ENCODE measurements at regions not wholly inside any gene's neighbourhood (a gene's known extent, or its start where the extent isn't known, plus 50 kb on each side); places are given as distances from the start of the nearest gene placed in this dataset.

DNA sequence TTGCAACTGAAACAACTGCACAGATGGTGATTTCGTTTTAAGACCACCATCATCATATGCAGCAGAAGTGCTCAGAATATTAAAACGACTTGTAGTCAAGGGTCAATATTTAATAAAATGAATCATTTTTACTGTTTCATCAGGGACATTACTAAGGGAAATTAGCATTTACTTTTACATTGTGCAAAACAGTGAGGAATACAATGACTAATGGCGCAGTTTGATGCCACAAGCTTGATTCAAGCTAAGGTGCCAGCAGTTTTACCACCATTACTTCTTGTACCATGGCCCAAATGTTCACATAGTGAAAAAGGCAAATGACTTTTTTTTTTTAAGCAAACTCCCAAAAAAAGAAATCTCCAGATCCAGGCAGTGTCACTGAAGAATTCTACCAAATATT is 277.4 kb upstream of the CHRNA7 start:
- DNase-seq (ENCODE audit: low spot score): no peak

DNA sequence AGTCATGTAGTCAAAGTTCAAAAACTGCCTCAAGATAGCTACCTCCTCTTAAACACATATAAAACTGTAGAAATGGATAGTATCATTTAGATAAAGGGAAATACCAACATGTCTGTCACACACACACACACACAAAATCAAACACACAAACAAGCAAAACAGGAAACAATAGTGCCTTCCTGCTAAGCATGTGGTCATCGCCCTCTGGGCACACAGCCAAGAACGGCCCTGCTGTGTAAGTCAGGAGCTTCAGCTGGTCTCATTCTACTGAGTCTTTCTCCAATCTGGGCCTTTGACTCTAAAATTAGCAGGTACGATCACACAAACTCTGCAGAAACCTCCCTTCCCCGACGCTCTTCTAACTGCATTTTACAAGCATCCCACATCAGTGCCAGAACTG is 272.2 kb upstream of the CHRNA7 start:
- no peak for DNase-seq (ENCODE audit: low spot score)

DNA sequence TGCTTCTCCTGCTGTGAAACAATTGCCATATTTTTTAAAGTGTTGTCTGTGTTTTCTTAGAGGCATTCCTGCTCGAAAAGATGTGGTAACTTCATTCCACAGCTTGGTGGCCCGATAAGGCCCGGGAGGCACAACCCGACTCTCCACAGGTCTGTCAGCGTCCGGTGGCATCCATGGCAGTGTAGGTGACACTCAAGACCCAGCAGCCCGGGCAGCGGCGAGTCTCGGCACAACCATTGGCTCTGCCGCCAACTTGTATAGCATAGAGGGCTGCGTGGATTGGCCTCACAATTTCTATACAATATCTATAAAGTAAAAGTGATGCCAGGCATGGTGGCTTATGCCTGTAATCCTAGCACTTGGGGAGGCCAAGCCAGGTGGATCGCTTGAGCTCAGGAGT is 262.3 kb upstream of the CHRNA7 start:
- DNase-seq (ENCODE audit: low spot score): no peak

DNA sequence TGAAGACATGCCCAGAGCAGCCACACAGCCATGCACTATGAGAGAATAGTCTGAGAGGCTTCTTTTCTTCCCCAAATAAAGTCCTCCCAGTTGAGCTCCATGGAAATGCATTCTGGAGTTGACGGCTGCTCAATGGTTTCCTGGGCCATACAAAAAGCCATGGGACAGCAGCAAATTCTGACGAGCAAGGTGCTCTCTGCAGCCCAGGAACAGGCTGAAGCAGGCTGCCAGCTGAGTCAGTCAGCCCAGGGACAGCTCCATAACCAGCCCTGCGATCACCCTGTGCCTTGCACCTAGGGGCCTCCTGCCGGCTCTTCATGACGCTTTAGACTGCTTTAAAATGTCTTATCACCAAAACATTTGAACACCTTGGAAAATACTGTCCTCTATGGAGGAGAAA is 256.3 kb upstream of the CHRNA7 start:
- no peak for DNase-seq (ENCODE audit: low spot score)

DNA sequence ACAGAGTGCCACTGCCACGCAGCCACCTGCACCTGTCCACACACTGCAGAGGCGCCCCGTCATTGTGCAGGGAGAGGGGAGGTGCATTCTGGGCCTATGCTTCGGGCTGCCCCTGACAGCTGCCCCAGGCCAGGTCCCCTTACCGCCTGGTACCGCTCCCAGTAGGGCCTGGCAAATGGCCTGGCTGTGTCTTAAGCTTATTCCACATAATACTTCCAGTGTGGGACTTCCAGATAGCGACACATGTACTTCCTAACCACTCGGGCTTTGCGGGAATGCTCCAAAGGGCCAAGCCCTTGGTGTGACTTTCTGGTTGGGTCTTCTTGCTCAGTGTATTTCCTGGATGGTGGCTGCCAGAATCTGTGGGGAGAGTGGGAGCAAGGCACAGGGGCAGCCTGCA is 254.3 kb upstream of the CHRNA7 start:
- DNase-seq (ENCODE audit: low spot score): no peak

DNA sequence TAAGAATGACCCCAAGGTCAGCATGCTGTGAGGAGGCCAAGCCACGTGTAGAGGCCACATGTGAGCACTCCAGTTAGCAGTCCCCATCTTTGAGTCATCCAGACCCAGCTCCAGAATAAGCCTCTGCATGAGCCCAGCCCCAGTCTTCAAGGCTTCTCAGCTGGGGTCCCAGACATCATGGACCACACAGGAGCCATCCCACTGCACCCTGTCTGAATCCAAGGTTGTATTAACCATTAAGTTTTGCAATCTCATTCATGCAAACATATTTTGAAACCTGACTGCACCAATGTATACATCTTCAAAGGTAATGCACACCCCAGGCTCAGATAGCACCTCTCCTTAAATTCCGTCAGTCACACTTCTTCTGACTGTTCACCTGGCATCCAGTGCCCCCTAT is 249.1 kb upstream of the CHRNA7 start:
- DNase-seq (ENCODE audit: low spot score): no peak

DNA sequence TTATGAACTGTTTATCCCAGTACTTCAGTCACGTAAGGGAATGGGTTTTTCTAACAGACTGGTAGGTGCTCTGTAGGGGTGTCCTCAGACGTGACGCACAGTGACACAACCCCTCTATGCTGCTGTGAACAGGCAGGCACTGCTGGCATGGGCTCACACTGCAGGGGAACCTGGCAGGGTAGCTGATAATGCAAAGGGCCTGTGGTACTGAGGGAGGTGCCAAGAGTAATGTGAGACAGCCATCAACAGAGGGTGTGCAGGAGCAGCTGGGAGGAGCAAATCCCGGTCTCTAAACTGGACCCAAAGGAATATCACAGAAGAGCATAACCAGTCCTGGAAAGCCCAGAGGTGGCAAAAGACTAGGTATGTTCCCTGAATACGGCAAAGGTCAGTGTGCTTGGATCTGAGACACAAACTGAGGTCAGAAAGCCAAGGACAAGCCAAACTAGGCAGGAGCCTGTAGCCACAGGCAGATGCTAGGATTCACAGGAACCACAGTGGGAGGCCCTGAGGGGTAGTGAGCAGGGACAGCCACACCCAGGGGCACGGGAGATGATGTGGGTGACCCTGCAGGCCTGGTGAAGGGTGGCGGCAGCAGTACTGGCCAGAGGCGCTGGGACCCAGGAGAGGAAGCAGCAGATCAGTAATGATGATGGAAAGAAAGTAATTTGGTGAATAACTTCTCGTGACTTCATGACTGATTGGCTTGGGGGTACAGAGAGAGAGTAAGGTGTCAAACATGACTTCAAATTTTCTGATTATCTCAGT is 248.1 kb upstream of the CHRNA7 start:
- no peak for DNase-seq (ENCODE audit: low spot score)

DNA sequence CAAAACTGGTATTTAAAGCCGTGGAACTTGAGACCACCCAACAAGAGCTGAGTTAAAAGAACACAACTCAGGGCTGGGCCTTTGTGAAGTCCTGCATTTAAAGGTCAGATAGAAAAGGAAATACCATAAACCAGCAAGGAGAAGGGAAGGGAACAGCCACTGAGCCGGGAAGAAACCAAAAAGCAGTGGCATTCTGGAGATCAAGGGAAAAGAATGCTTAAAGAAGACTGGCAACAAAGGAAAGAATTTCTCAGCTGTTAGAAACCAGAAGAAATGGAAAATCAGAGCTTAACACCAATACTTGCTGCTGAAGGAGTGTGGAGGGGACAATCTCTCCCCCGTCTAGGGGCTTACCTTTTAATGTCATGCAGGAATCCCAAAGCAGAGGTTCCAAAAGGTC is 247.4 kb upstream of the CHRNA7 start:
- no peak for DNase-seq (ENCODE audit: low spot score)

DNA sequence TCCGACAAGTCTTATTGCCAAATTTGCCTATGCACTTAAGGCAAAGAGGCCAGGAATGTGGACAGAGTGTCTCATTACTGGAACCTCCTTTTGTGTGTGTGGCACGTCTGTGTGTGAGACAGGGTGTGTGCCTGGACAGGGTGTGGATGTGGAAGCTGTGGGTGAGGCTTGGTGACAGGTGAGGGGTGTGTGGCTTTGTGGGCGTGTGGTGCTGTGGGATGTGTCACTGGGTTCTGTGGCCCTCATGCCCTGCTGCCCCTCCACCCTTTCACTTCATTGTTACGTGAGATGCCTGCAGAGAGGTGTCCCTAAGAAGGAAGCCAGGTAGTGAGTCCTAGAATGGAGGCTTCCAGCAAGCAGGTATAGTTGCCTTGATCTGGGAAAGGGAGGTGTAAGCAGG is 244.0 kb upstream of the CHRNA7 start:
- no peak for DNase-seq (ENCODE audit: low spot score)

DNA sequence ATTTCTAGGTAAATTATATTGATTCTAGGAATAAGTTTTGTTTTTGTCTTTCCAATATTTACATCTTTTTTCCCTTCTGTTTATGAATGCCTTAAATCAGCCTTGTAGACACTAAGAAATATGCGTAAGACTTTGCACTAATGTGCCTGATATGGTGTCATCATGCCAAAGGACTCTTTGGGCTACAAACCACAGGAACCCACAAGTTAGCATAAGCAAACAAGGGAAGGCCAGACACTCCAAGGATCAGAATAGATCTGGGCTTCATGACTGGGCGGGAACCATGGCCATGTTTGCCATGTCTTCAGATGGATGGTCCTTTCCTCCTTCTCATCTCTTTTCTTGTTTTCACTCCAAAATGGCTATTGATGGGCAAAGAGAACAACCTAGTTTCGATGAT is 242.2 kb upstream of the CHRNA7 start:
- no peak for DNase-seq (ENCODE audit: low spot score)

DNA sequence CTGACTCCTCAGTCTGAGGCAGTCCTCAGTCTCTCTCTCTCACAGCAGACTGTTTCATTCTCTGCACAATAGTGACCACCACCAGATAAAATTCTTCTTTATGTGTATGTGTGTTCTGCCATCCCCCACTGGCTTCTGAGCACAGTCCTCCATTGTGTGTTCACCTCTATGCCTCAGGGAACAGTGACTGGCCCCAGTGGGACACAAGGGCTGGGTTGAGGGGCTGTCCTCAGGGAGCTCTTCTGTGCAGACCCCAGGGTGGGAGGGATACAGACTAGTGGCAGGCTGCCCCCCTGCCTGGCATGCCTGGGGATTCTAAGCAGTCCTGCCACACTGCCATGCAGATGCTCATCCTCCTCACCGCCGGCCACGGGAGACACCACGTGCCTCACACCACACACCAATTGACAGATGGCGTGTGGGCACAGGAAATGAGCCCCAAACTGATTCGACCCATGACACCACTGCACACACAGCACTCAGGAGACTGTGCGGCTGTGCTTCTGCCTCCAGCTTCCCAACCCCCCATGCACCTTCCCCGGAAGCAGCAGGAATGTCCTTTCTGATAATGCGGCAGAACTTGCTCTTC is 237.6 kb upstream of the CHRNA7 start:
- DNase-seq (ENCODE audit: low spot score): no peak

DNA sequence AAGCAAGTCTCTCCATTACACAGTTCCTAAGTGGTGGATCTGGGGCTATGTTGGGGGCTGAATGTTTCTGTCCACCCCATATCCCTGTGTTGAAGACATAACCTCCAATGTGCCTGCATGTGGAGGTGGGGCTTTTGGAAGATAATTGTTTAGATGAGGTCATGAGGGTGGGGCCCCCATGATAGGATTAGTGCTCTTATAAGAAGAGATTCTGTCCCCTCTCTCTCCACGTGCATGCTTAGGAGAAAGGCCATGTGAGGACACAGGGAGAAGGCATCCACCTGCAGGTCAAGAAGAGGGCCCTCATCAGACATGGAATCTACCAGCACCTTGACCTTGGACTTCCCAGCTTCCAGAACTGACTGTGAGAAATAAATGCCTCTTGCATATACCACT is 231.0 kb upstream of the CHRNA7 start:
- no peak for DNase-seq (ENCODE audit: low spot score)

DNA sequence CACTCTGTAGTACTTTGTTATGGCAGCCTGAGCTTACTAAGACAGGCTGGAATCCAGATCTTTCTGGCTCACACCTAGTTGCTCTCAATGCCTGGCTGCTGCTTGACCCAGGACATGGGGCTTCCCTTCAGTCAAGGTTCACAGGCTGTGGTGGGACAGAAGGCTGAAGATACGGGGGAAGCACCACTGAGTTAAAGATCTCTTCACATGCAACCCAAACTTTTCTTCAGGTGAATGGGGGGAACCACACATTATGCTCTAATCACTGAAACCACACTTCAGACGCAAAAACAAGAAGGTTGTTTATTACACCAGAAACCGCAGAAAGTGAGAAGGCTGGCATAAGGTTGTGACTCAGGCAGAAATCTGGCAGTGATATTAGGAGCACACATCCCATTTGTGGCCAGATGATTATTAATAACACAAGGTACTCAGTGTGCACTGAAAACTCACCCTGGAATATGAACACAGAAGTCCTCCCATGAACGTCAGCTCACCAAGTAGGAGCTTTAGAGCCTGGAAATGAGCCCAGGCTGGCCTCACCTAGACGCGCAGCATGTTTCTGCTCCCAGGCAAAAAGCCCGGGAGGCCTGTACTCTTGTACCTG is 230.5 kb upstream of the CHRNA7 start:
- no peak for DNase-seq (ENCODE audit: low spot score)

DNA sequence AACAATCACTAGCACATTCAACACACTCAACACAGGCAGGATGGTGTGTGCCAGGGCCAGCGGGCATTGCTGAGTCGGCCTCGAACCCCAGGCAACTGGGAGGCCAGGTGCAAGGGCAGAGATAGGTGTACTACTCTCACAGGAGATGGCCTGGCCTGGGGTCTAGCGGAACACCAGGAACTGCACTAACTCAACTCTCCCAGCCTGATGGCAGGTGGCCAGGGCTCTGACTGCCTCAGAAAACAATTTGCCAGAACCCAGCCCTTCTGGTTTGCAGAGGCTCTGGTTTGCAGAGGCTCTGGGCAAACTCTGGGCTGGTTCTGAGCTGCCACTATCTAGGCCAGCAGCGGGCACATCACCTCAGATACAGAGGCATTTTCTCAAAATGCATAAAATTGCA is 229.2 kb upstream of the CHRNA7 start:
- no peak for DNase-seq (ENCODE audit: low spot score)

DNA sequence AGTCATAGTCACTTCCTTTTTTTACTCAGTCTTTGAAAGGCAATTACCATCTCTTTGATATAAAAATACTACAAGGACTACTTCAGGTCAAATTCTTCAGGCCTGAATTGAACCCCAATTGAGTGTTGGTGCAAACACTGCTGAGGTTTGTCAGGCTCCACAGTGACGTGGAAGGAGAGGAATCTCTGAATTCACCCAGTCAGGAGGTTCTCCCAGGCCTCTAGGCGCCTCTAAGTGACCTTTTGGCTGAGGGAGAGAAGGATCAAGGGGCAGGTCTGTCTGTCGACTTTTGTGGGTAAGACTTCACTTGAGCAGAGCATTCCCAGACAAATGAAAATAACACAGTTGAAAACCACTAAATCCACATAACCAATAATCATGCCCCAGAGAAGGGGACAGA is 227.6 kb upstream of the CHRNA7 start:
- DNase-seq (ENCODE audit: low spot score): no peak

DNA sequence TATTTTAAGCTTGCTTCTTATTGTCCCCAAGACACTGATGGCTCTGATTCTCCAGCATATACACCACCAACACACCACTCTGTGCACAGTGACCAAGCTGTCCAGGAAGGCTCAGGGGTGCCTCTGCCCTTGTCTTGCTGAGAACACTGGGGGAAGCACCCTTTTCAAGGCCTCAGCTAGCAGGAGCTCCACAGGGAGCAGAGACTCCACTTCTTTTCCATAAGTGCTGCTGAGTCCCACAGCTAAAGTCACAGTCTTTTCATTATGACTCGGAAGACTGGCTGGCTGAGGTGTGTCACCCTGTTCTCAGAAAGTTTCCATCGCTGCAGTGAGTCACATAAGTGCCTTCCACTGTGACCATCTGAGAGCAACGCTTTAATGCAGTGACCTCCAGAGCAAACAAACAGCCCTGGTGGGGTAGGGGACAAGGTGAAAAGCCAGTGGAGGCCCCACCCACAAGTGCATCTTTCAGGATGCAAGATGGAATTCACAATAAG is 226.9 kb upstream of the CHRNA7 start:
- no peak for DNase-seq (ENCODE audit: low spot score)

DNA sequence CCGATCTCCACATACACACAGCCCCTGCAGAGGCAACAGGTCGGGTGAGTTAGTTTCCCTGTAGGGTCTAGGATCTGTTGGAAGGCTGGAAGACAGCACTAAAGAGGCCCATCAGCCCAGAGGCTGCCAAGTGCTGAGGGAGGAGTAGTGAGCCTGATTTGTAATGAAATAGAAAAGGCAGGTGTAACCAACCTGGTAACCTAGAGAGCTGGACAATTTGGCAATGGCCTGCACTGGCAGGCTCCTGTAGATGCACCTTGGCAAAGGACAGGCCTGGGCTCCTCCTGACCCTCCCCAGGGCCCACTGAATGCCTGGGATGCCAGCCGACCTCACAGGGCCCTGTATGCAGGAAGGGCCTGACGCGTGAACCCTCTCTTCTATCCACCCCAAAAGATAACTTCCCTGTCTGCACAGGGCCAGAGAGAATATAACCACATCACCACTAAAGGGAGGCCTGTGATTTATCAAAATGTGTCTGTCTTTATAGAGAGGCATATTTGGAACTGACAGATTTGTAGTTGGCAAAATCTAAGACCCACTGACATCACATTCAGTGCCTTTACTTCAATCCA is 225.1 kb upstream of the CHRNA7 start:
- no peak for DNase-seq (ENCODE audit: low spot score)

DNA sequence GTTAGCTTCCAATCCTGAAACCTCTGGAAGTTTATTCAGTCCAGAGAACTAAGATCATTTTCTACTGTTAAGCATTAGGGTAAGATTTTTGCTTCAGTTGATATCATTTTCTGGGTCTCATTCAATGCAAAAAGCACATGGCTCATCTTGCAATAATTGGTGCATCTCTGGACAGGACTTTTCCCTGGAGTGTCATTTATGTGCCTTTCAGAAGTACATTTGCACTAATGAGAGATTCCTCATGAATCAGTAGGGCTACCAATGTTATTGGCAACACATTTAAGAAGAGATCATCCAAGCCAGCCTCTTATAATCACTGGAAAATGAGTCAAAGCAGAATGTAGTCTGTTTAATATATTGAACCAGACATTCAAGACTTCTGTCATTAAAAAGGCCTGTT is 224.2 kb upstream of the CHRNA7 start:
- DNase-seq (ENCODE audit: low spot score): no peak

DNA sequence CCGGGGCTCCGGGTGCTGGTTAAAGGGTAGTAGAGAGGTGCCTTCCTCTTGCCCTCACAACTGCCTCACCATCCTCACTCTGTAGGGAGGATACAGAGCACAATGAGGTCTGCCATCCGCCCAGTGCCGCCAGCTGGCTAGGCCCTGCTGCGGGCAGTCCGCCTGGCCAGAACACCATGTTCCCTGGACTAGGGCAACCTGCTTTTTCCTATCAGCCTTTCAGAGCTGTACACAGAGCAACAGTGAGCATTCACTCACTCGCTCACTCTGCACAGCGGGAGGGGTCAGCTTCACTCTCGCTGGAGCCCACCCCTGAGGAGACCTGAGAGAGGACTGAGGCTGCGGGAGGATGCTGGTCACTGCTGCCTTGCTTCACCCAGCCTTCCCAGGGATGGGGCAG is 218.7 kb upstream of the CHRNA7 start:
- DNase-seq (ENCODE audit: low spot score): no peak

DNA sequence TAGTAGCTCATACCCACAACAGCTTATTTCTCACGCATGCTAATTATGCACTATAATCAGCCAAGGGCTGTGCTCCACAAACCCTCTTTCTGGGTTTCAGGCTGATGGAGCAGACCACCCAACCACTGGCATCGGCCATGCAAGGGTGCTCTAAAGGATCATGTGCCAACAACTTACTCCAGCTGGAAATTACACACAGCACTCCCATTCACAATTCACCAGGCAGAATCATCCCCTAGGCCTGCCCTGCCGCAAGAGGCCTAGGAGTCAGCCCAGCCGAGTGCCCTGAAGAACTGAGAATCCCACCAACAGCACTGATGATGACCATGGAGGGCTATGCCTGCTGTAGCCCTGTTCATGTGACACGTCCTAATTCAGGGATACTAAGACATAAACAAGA is 216.2 kb upstream of the CHRNA7 start:
- DNase-seq (ENCODE audit: low spot score): no peak

DNA sequence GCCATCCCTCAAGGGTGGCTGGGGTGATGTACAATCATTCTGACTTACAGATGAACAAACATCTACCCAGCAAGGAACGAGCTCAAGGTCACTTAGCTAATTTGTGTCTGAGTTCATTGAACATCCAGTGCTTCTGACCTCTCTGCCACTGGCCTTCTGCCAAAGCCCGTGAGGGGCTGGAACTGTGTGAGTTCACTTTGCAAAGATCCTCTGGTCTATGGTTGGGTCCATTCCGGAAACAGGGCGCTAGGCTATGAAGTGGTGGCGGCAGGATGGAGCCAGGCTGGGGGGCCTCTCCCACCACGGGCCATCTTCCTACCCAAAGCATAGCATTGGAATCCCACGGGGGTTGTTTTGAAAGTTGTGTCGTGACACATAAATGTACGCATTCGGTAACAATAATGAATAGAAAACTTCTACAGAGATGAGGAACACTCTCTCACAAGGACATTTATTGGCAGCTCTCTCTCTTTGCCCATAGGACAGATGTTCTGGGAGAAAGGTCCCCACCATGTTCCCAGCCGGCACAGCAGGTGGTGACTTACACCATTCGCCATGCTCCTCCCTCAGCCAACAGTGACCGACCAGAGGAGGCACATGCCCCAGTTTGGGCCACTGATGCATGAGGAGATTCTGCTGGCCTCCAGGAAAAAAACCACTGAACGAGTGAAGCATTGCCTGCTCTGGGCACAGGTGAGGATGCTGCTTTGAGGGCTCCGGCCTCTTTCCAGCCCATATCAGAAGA is 214.7 kb upstream of the CHRNA7 start:
- DNase-seq (ENCODE audit: low spot score): no peak

DNA sequence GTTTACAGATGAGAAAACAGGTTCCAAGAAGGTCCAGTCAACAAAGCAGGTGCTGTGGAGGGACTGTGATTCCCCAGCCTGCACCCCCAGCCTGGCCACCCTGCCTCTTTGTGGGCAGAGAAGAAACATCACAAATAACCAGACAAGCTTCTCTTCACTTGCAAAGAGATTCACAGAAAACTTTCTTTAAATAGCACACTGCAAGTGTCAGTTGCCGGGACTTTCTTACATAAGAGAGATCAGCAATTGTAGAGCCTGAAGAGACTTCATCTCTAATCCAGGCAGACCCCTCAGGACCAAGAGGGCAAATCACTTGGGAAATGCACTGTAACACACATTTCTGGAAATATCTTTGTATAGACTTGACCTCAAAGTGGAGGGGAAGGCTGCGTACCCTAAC is 207.9 kb upstream of the CHRNA7 start:
- DNase-seq (ENCODE audit: low spot score): no peak

DNA sequence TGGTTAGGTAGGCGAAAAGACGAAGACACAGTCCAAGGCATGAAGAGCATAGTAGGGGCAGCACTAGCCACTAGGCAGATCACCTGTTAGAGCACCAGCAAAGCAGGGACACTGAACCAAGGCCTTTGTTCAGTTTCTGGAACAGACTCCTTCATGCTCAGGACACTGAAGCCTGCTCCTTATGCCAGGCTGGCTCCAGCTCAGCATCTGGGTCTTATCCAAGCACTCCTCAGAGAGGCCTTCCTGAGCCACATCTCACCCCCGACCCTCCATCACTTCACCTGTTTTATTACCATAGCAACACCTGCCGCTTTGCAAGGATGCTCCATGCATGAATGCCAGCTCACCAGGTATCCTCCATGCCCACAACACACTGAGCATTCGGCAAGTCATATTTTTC is 206.3 kb upstream of the CHRNA7 start:
- no peak for DNase-seq (ENCODE audit: low spot score)

All from hematopoietic multipotent progenitor cell treated with erythropoietin and hydrocortisone succinate and interleukin-3 and kit ligand, for 15 days (in vitro differentiated cells).